Thyroid gland (tissue), 4 donors: ENCODE measurements at regions not wholly inside any gene's neighbourhood (a gene's known extent, or its start where the extent isn't known, plus 50 kb on each side); places are given as distances from the start of the nearest gene placed in this dataset.

ENCODE experiments used
- CTCF ChIP-seq, 6 experiments: fragments of 200-600 bp in 3 of 6; fragments of 450-650 bp in 3 of 6; sonication (generic) in 3 of 6; IDR thresholded peaks; one replicate each; pipeline ENCODE4 v1.5.1; 2016 to 2019; ENCODE audit warnings: antibody characterized with exemption in 6 of 6, mild to moderate bottlenecking in 2 of 6, inconsistent platforms in 1 of 6, moderate library complexity in 1 of 6
- POLR2A ChIP-seq, 2 donors: fragments of 450-650 bp; IDR thresholded peaks; one replicate each; pipeline ENCODE4 v1.6.1; 2017; ENCODE audit warnings: antibody characterized with exemption in 2 of 2, mild to moderate bottlenecking in 2 of 2, moderate library complexity in 1 of 2

GRCh38 chr12:3339221-3339620 is 151.8 kb upstream of the PRMT8 start:
- TF ChIP-seq CTCF (IDR thresholded peaks at IDR 0.05) (no peak), POLR2A (IDR thresholded peaks at IDR 0.05) (no peak)
